ENCODE measurements at regions not wholly inside any gene's neighbourhood (a gene's known extent, or its start where the extent isn't known, plus 50 kb on each side); places are given as distances from the start of the nearest gene placed in this dataset.

DNA sequence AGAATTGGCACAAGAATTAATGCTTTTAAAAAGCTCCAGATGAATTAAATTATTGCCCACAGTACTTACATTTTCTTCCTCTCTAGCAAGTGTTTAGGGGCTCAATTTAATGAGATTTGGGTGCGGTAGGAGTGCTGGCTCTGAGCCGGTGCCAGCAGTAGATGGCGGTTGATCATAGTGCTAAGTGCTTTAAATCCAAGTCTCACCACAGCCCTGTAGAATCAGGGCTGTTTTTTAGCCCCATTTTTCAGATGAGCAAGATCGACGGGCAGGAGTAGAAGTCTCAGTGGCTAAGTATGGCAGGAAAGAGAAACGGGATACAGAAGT, 136.9 kb upstream of the SALL4 start:
- no peak for TF ChIP-seq CTCF (IDR thresholded peaks at IDR 0.05; ENCODE audit: poor library complexity, severe bottlenecking)
- no peak for TF ChIP-seq SMC3 (conservative IDR thresholded peaks at IDR 0.05; ENCODE audit: poor library complexity)

All from neural cell (in vitro differentiated cells).